GM18520 (cell line): ENCODE measurements at regions not wholly inside any gene's neighbourhood (a gene's known extent, or its start where the extent isn't known, plus 50 kb on each side); places are given as distances from the start of the nearest gene placed in this dataset.

Source experiments
- ATAC-seq: cut with Tn5 transposase; IDR thresholded peaks from one replicate; pipeline ENCODE4 v1.9.1; 2021; ENCODE audit not compliant: unreplicated experiment

DNA sequence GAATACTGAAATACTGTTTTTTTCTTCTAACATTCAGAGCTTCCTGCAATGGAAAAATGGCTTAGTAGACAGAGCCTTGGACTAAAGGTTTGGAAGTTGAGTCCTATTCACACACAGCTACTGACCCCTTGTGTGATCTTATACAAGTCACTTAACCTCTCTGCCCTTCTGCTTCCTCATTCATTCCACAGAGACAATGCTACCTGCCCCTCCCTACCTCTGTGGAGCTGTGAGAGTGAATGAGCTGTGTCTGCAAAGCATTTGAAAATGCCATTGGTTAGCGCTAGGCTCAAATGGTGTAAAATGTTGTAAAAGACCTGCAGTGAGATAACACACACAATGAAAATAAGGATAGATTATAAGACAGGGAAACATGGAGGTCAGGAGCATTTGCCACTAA lies 214.4 kb downstream of the BARHL2 start:
- ATAC-seq: no peak

DNA sequence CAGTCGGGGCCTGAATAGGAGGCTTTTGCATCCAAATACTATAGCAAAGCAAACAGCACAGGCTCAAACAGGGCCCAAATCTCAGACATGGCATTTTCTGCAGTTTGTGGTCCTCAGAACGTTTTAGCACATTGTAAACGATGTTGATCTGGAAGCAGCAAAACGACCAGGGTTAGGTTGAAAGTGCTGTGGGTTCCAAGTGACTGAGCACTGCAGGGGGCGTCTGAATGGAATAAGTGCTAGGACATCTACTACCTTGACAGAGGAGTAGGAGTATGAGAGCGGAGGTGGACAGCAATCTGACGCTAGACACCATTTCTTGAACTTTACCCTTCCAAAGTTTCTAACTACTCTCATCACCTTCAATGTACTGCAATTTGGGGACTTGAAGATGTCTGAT lies 214.9 kb downstream of the BARHL2 start:
- ATAC-seq: no peak

DNA sequence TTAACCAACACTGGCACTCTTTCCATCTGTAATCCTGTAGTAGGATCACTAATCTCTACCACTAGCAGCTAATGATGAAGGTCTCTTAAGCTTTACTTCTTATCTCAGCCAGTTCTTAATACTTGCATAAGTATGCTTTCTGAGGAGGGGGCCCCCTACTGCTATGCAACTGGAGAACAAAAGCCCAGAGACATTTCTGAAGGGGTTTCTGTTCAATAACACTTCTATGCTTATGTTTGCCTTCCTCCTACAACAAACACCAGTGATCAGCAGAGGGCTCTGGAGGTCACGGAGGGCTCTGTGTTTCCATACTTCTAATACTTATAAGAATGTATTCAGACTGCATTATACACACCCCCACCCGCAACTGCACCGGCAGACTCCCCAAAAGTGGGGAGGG lies 215.8 kb downstream of the BARHL2 start:
- ATAC-seq: no peak

DNA sequence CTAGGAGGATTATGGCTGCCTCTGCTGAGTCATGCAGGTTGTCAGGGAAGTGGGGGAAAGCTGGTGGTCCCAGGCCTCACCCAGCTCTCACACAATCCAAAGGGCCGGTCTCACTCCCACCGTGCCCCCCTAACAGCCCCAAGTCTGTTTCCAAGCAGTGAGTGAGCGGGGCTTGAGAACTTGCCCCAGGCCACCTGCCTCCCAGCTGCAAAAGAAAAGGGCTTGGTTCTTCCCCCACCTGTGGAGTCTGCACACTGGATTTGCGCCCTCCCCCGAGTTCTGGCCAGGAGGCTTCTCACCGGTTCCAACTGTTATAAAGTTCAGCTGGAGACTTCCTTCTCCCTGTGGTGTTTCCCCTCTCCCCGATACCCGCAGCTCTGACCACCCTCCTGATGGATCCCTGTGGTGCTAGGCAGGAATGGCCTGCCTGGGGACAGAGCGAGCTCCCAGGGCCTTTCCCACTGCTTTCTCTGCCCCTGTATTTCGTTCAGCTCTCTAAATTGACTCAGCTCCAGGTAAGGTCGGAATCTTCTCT lies 222.3 kb downstream of the BARHL2 start:
- ATAC-seq: no peak

DNA sequence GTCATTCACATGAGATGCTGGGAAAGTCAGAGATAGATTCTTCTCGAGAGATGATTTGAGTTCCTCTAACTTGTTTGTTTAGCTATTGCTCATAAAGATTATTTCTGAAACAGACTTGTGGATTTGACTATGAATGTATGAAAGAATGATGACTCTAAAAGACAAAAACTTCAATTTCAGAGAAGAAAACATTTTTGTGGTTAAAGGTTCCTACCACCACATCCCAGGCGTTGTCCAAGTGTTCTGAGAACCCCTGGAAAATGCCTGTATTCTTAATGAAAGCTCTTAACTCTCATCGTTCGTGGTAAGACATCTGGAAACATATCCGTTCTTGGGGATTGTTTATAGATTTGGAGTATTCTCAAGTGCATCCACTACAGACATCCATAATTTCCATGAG lies 228.7 kb downstream of the BARHL2 start:
- no peak for ATAC-seq

DNA sequence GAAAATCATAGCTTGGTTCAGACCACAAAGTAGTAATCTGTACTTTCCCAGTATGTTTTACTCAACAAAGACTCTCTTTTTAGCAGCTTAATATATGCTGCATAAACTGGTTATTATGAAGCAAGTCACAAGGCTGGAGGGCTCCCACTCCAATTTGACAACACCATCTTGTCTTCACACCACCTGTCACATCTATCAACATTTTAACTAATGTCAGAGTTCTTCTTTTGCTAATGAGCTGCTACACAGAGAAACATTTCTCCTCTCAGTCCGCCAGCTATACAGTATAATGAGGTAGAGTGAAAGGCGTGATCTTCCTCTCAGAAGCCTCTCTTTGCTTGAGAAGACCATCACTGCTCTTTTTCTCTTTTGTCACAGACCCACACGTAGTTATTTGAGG lies 230.1 kb downstream of the BARHL2 start:
- no peak for ATAC-seq

DNA sequence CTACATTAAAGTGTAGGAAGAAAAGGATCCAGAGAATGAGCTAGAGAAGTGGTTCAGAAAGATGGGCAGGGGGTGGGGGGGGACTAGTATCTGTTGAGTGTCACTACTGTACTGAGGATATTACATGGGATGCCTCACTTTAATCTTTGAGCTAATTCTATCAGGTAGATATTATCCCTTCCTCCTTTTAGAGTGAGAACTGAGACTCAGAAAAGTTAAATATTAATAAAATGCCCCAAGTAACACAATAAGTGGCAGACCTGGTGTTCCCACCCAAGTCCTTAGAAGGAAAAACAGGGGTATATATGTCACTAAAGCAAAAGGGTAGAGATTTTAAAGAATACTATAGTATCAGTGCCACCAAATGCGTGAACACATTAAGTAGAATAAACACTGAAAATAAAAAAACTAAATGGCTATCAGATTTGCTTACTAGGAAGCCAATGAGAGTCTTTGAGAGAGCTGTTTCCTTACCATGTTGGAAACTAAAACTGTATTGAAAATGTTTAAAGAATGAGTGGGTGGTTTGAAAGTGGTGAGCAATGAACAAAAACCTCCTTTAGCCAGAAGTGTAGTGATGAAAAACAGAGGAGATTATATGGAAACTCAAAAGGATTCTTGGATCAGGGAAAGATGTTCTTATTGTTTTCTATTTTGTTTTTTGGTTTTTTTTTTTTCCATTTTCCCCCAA lies 230.8 kb downstream of the BARHL2 start:
- ATAC-seq: no peak

DNA sequence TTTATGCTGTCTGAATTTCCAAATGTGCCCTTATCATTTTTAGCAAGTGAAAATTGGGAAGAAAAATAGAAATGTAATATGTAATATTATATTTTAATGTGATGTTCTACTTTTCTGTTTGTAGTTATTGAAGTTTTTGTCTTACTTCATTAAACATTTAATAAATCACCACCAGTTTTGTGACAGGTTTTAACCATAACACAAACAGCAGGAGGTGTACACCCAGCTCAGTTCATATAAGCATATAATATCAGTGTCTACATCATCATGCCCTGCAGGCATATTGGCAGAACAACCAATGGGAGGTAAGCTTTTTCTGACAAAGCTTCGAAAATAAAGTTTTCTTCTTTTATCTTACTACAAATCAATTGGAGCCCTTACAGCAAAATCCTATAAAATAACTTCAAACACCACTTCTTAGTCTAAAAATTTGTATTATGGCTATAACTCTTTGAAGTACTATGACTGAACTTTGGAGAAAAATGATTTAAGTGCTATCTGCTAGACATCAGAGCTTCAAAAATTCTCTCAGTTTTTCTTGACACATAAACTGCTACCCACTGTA lies 236.7 kb downstream of the BARHL2 start:
- ATAC-seq: no peak

DNA sequence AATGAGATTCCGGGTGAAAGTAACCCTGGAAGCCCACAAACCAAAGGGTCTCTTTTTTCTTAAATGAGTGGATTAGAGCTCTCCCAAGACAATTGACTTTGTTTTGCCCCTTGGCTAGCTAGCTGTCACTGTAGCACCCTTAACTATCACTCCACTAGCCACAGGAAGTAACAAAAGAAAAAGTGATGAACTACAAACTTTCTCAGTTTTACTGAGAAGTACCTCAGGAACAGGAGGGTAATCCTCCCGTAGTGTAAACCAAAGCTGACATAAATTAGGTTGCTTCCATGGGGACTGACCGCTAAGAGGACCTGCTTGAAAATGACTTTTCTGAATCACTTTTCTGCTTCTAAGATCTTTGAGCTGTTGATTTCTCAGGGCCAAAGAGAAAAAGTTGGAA lies 240.1 kb downstream of the BARHL2 start:
- no peak for ATAC-seq

DNA sequence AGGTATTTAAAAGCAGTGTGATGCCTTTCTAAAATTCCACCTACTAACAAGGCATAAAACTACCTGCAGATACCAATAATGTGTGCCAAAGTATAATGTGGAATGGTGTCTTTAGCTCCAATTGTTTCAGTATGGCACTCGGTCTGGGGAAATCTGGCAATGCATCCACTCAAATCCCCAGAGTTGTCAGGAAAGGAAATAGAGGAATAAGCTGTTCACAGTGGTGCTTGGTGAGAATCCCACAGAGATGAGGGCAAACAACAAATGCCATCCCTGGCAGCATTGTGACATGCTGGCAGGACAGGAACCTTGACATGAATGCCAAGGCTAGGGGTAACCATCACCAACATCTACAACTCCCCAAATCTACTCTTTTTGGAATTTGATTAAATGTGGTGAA lies 240.7 kb downstream of the BARHL2 start:
- ATAC-seq: no peak

DNA sequence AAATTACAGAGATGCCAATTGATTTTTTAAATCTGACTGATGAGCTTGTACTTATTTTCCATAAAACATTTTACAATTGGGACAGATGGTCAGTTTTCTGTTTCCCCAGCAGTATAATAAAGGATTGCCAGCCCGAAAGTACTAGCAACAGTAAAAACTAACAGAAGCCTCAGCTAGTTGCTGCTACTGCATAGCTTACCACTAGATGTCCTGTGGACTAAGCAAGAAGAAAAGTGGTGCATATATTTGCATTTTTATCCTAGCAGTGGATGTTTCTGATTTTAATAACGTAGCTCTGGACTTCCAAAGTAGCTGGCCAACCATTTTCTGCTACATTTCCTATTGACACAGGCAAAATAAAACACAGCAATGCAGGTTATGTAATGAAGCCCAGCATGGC lies 241.5 kb downstream of the BARHL2 start:
- no peak for ATAC-seq

DNA sequence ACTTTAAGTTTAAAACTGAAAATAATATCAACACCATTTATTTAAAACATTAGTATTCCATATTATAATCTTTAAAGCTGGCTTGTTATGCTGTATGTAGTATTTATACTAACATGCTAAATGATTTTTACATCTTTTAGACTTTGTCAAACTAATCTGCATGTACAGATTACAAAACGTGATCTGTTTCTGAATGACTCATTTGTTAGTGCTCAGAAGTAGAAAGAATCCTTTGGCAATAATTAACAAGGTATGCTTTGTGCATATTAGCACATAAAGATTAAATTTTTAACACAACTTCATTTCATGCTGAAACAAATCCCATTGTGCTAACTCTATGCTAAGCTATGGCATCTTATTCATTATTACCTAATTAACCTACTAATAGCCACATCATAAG lies 242.4 kb downstream of the BARHL2 start:
- ATAC-seq: no peak

DNA sequence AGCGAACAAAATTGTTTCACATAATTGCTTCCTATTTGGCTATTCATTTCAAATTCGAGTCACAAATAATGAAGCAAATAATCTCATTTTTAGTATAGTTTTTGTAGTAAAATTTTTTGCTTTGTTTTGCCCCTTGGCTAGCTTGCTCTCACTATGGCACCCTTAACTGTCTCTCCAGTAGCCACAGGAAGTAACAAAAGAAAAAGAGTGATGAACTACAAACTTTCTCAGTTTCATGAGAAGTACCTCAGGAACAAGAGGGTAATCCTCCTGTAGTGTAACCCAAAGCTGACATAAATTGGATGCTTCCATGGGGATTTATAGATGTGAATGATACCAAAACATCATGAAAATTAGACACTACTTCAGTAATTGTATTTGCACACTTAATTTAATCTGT lies 242.9 kb downstream of the BARHL2 start:
- no peak for ATAC-seq

DNA sequence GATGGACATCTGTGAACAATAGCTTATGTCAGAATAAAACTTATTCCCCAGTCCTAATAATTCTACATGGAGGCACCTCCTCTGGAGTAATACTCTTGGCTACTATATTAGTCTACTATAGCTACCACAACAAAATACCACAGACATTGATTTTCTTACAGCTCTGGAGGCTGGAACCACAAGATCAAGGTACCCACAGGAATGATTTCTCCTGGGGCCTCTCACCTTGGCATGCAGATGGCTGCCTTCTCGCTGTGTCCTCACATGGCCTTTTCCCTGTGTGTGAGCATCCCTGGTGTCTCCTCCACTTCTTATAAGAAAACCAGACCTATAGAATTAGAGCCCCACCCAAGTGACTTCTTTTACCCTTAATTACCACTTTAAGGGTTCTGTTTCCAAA lies 244.3 kb downstream of the BARHL2 start:
- ATAC-seq: no peak

DNA sequence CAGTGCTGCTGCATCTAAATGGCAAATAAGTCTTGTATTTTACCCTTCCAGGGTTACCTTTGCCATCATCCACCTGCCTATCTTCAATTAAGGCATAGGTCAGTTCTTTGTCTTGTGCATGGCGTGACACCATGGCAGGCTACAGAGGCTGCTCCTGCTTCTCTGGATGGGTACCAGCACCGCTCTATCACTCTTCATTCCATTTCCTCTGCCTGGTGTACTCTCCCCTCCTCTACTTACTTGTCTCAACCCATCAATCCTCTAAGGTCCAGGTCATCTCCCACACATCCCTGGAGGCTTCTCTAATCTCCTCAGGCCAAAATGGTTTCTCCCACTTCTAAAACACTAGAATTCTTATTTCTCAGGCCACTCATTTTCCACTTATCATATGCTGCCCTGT lies 257.5 kb downstream of the BARHL2 start:
- no peak for ATAC-seq

DNA sequence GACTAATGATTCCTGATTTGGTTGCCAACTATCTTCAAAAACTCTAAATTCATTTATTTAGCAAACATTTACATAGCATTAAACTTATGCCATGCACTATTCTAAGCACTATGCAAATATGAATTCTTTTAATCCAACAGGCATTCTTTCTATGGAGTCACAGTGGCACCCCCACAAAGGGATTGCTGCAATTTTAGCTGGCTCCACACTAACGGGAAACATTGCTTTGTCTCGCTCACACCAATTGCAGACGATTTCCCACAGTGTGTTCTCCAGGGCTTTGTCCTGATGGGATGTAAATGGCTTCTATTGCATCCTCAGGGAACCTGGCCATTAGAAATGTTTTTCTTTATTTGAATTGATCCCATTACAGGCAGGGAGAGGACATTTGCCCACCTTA lies 259.1 kb downstream of the BARHL2 start:
- ATAC-seq: no peak

DNA sequence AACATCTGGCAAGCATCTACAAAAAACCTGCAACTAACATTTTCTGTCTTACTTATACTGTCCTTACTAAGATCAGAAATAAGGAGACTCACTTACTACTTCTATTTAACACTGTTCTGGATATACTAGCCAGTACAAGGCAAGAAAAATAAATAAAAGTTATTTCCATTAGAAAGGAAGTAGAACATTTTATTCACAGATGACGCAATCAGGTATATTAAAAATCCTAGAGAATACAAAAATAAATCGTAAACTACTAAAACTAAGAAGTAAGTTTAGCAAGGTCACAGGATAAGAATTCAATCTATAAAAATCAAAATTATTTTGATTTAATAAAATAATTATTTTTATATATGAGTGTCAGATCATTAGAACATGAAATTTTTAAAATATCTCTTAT lies 264.6 kb downstream of the BARHL2 start:
- ATAC-seq: no peak

DNA sequence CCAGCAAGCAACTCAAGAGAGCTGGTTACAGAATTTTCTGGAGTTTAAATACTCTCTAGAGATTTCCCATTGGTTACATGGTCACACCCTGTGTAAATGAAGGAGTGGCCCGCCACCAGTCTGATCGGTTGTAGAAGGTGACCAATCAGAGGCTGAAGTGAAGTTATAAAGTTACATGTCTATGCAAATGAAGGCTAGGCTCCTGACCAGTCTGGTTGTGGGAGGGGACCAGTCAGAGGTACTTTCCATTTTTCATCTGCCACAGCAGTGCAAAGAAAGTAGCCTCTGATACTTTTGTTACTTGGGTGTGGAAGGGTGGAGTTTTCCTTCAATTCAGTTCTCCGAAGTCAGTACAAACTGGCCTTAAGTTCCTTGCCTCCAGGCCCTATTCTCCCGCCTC lies 273.7 kb downstream of the BARHL2 start:
- no peak for ATAC-seq

DNA sequence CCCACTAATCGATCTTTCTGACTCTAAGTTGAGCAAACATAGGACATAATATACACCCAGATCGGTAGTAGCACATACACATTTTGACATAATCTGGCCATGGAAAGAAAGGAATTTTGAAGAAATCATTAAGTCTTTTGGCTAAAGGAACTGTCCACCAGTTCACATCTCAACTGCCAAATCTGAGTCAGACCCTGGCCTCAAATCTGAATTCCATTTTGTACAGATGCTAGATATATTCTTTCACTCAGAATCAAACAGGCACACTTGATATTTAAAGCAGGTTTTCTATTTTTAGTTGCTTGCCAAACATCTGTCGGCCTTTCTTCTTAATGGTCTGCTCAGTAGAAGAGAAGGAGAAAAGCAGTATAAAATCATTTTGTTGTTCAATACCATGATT lies 281.8 kb downstream of the BARHL2 start:
- no peak for ATAC-seq

DNA sequence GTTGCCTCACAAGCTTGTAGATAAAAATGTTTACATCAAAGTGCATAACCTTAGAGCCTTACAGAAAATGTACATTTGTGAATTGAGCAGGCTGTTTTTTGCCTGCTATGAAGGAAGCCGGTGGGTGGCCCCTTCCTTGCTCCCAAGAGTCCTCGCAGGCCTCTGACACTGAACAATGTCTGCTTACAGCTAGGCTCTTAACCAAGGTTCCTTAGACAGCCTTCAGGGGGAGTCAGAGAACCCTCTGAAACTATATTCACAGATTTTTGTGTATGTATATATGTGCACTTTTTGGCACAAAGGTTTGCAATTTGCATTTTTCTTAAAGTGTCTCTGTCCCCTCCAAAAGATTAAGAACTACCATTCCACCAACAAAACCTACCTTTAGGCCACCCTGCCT lies 282.6 kb downstream of the BARHL2 start:
- ATAC-seq: no peak

DNA sequence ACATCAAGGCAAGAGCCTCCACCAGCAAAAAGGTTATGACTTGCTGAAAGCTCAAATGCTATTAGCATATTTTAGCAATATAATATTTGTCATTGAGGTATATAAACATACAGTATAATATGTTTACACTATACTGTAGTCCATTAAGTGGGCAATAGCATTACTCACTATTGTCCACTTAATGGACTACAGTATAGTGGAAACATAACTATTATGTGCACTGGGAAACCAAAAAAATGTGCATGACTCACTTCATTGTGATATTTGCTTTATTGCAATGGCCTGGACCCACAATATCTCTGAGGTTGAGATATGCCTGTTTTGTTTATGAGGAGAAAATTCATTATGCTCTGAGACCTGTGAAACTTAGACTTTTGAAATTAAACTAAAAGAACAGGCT lies 300.0 kb downstream of the BARHL2 start:
- ATAC-seq: no peak

DNA sequence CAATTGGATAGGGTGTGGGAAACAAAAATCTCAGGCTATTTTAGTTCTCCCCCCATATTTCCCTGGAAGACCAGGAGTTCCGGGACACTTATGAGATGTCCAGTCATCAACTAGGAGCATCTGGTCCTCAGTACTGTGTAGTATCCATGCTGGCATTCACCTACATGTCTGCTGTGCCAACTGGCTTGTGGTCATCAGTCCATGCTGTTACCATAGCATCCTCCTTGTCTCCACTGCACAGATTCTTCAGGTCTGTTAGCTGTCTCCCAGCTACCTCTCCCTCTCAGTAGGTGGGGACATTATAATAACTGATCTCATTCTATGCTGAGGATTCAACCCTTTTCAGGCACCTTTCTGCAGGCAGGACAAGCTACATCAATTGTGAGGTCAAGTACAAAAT lies 302.9 kb downstream of the BARHL2 start:
- no peak for ATAC-seq

DNA sequence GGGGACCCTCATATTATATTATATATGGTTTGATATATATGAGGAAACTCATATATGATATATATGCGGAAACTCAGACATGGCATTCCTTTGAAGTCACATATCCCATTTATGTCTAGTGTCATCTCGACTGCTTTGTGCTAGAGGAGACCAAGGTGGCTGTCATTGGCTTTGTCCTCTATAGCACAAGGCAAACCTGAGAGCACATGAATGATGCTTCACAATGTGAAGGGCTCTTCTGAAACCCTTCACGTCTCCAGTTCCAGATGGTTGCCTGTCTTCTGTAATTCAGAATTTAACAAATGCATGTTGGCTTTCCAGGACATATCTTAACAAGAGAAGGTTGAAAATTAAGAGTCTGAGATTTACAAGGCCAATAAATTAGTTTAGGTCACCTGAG lies 303.6 kb downstream of the BARHL2 start:
- ATAC-seq: no peak
